ENCODE measurements at regions not wholly inside any gene's neighbourhood (a gene's known extent, or its start where the extent isn't known, plus 50 kb on each side); places are given as distances from the start of the nearest gene placed in this dataset.
"Not testable (repeated sequence)": the region's sequence is repeated elsewhere in the genome, so short reads cannot be mapped to it uniquely, and the experiment has no call there.

- no peak for ATAC-seq
- no peak for DNase-seq (ENCODE audit: low spot score)
Observed at GRCh38 chr20:40955326-40955725, 73.3 kb upstream of the TOP1 start.

GRCh38 chr20:40955826-40956225 is 72.8 kb upstream of the TOP1 start:
- not testable (repeated sequence) for ATAC-seq; DNase-seq (ENCODE audit: low spot score)

- DNase-seq (ENCODE audit: low spot score) (no peak), ATAC-seq (peak; percentile 19)
Observed at GRCh38 chr20:40956542-40957264, 71.9 kb upstream of the TOP1 start.

GRCh38 chr20:40957265-40957760 is 71.3 kb upstream of the TOP1 start:
- ATAC-seq (no peak), DNase-seq (ENCODE audit: low spot score) (no peak)

GRCh38 chr20:40958598-40958997 is 70.0 kb upstream of the TOP1 start:
- DNase-seq (ENCODE audit: low spot score) (no peak), ATAC-seq (no peak)

- no peak for ATAC-seq
- DNase-seq (ENCODE audit: low spot score) = no peak
Observed at GRCh38 chr20:40959325-40960092, 69.1 kb upstream of the TOP1 start.

GRCh38 chr20:40960101-40960500 is 68.5 kb upstream of the TOP1 start:
- DNase-seq (ENCODE audit: low spot score) = no peak
- no peak for ATAC-seq

- DNase-seq (ENCODE audit: low spot score) (no peak), ATAC-seq (no peak)
Observed at GRCh38 chr20:40960521-40960956, 68.1 kb upstream of the TOP1 start.

GRCh38 chr20:40961176-40961575 is 67.4 kb upstream of the TOP1 start:
- ATAC-seq (no peak), DNase-seq (ENCODE audit: low spot score) (no peak)

GRCh38 chr20:40961686-40962640 is 66.7 kb upstream of the TOP1 start:
- no peak for ATAC-seq
- no peak for DNase-seq (ENCODE audit: low spot score)

- ATAC-seq = peak; percentile 96
- peak; percentile 75 for DNase-seq (ENCODE audit: low spot score)
Observed at GRCh38 chr20:40962733-40963504, 65.7 kb upstream of the TOP1 start.

- ATAC-seq (no peak), DNase-seq (ENCODE audit: low spot score) (no peak)
Observed at GRCh38 chr20:40963505-40963845, 65.1 kb upstream of the TOP1 start.

- no peak for ATAC-seq
- DNase-seq (ENCODE audit: low spot score) = no peak
Observed at GRCh38 chr20:40965671-40966070, 63.0 kb upstream of the TOP1 start.

- DNase-seq (ENCODE audit: low spot score) (no peak), ATAC-seq (no peak)
Observed at GRCh38 chr20:40966103-40966502, 62.5 kb upstream of the TOP1 start.

- DNase-seq (ENCODE audit: low spot score) (no peak), ATAC-seq (no peak)
Observed at GRCh38 chr20:40966516-40967185, 62.0 kb upstream of the TOP1 start.

- ATAC-seq (no peak), DNase-seq (ENCODE audit: low spot score) (no peak)
Observed at GRCh38 chr20:40967700-40968099, 60.9 kb upstream of the TOP1 start.

GRCh38 chr20:40968816-40969562 is 59.6 kb upstream of the TOP1 start:
- DNase-seq (ENCODE audit: low spot score) (peak; percentile 77), ATAC-seq (peak; percentile 99)

- ATAC-seq (no peak), DNase-seq (ENCODE audit: low spot score) (no peak)
Observed at GRCh38 chr20:40970218-40970617, 58.4 kb upstream of the TOP1 start.

- no peak for ATAC-seq
- DNase-seq (ENCODE audit: low spot score) = no peak
Observed at GRCh38 chr20:40977218-40977617, 51.4 kb upstream of the TOP1 start.
